DMS79 (cell line): ENCODE measurements at regions not wholly inside any gene's neighbourhood (a gene's known extent, or its start where the extent isn't known, plus 50 kb on each side); places are given as distances from the start of the nearest gene placed in this dataset.

Experiments used
- DNase-seq: peaks from one replicate; lab custom pipeline; 2025; lab: John Stamatoyannopoulos, UW

DNA sequence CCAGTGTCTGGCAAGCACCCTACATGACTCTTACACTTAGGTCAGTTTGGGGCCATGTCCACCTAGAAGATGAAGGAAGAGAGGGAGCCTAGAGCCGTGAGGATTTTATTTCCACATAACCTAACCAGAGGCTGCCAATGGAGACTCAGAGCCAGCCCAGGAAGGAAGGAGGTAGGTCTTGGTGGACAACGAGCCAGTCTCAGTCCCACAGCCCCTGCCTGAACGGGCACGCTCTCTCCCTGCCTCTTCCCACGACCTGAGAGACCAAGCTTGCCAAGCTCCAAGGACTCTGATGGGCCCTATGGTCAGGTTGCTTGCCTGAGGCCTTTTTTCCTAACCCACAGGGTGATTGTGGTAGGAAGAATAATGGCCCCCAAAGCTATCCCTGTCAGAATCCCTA is 188.4 kb downstream of the TFCP2L1 start:
- no peak for DNase-seq

DNA sequence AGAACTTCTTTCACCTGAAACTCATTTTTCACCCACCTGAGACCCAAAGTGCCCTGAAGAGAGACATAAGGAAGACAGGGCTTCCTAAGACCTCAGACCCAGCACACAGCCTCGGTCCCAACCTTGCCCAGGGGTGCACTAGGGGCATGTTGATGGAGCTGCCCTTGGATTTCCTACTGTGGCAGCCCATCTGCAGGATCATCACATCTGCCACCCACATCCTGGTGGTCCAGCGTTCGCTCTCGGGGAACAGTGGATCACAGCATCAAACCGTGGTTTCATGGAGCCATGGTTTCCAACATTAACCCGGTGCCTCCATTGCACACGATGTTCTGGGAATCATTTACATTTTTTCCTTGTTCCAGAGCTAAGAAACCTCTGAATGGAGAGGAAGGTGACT is 186.4 kb downstream of the TFCP2L1 start:
- no peak for DNase-seq

- DNase-seq, result no peak
Measured at GRCh38 chr2:121099329-121100290, 185.4 kb downstream of the TFCP2L1 start.

DNA sequence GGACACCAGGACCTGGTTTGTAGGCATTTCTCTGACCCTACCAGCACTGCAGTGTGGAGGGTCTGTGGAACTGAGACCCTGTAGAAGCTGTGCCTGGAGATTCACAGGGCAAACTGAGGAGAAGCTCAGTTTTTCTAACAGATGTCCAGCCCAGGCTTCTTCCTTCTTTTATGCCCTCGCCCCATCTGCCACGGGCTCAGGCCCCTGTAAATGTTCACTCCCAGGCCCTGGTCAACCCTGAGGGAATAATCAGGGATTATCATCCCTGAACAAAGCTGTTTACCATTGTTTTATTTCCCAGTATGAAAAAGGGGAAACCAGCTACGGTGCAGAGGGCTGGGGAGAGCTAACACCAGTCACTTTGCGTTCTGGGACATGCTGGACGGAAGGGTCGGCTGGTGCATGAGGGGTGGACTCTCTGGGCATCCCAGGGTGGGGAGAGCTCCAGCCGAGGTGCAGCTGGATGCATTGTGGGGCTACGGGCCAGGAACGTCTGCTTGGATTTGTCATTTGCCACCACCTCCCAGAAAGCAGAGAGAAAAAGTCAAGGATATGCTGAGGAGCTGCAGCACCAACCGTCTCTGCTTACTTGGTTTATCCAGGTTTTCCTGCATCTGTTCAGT is 183.8 kb downstream of the TFCP2L1 start:
- DNase-seq, result no peak

DNA sequence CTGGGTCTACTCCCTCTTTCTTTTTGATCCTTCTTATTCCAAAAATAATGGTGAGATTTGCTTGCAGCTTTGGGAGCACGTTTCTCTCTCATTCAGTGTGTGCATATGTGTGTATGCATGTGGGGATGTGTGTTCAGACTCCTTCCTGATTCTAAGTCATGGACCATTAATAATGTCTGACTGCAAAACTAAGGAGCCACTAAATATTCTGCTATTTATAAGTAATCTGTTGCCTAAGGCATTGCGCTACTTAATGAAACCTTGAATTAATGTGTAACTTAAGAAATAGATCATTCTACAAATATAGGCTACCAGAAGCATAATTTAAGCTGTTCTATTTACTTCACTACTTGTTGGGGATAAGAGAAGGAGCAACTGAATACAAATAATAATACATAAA is 182.1 kb downstream of the TFCP2L1 start:
- peak; percentile 31 for DNase-seq

GRCh38 chr2:121103960-121104359 is 181.0 kb downstream of the TFCP2L1 start:
- no peak for DNase-seq

GRCh38 chr2:121104721-121105141 is 180.3 kb downstream of the TFCP2L1 start:
- DNase-seq, result no peak

DNA sequence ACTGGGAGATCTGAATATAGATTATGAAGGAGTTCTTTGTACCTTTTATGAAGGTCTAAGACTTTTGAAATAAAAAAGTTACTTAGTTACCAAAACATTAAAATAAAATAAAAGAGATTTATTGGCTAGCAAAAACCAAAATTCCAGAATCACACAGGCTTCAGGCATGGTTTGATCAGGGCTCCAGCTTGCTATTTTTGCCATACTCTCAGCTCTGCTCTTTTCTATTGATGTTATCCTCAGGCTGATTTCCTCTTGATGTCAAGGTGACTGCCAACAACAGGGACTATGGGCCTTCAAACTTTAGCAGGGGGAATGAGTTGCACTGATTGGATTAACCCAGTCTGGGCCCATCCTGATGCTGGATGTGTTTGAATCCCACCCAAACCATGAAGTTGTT is 174.1 kb downstream of the TFCP2L1 start:
- no peak for DNase-seq

GRCh38 chr2:121118951-121119350 is 166.1 kb downstream of the TFCP2L1 start:
- DNase-seq, result no peak

GRCh38 chr2:121120411-121120810 is 164.6 kb downstream of the TFCP2L1 start:
- DNase-seq, result no peak

DNA sequence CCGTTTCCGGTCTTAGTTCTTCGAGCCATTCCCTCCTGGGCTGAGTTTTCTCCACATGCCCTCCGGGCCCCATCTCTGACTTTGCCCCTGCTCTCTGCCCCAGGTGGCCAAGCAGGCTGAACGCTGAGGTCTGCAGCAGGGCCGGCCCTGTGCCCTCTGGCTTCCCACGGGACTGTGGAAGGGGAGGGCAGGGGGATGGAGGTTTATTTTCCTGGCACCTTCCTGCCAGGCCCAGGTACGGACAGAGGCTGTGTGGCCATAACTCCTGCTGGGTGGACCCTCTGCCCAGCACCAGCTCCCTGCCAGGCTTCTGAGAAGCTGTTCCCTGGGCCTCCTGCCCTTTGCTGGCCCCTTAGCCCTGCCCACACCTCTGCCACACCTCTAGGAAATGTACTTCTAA is 164.0 kb downstream of the TFCP2L1 start:
- no peak for DNase-seq

DNA sequence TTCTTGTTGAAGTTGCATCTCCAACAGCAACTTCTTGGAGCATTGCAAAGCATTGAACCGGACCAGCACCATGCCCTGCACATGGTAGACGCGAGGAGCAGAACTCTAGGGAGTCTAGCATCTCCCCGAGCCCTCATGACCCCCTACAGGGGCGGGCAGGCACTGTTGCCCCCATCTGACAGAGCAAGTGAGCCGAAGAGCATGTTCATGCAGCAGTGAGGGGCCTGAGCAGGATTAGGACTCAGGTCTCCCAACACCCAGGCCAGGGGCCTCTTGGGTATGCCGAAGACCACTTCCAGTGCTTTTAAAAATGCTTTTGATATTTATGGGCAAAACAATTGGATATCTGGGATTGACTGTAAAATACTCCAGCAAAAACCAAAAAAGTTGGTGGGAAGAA is 163.3 kb downstream of the TFCP2L1 start:
- DNase-seq, result no peak

DNA sequence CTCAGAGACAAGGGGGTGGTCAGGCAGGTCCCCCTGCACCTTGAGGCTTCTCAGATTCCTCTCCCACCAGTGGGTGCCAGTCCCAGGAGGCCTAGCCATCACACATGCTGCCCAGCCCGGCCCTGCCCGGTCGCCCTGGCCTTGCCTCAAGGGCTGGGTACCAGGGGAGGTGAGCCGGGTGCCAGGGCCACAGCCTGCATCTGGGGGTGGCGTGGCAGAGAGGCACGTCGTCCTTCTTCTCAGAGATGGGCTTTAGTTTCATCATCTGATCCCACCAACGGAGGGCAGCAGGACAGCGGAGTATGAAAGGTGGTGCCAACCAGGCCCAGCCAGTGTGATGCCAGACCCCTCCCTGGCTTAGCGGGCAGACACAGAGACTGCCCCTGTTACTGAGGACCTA is 161.7 kb downstream of the TFCP2L1 start:
- no peak for DNase-seq

DNA sequence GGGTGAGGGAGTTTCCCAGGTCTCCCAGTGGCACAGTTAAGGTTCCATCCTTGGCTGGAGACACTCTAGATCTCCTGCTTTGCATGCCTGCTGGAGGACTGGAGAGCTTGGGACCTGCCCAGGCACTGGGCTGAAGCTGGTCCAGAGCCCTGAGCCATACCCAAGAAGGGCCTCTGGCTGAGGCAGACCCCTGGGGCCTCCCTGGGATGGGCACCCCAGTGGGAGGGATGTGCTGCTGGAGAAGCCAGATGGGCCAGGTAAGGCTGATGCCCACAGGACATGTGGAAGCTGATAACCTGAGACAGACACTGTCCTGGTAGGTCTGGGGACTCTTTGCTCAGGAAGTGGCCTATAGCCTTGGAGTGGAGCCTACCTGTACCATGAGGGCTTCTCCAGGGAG is 160.7 kb downstream of the TFCP2L1 start:
- no peak for DNase-seq

GRCh38 chr2:121125350-121125749 is 159.7 kb downstream of the TFCP2L1 start:
- DNase-seq, result no peak

GRCh38 chr2:121128741-121129659 is 156.0 kb downstream of the TFCP2L1 start:
- DNase-seq, result no peak

- no peak for DNase-seq
Measured at GRCh38 chr2:121129692-121130091, 155.3 kb downstream of the TFCP2L1 start.

- peak; percentile 23 for DNase-seq
Measured at GRCh38 chr2:121130301-121130850, 154.6 kb downstream of the TFCP2L1 start.

GRCh38 chr2:121131375-121131774 is 153.6 kb downstream of the TFCP2L1 start:
- no peak for DNase-seq

DNA sequence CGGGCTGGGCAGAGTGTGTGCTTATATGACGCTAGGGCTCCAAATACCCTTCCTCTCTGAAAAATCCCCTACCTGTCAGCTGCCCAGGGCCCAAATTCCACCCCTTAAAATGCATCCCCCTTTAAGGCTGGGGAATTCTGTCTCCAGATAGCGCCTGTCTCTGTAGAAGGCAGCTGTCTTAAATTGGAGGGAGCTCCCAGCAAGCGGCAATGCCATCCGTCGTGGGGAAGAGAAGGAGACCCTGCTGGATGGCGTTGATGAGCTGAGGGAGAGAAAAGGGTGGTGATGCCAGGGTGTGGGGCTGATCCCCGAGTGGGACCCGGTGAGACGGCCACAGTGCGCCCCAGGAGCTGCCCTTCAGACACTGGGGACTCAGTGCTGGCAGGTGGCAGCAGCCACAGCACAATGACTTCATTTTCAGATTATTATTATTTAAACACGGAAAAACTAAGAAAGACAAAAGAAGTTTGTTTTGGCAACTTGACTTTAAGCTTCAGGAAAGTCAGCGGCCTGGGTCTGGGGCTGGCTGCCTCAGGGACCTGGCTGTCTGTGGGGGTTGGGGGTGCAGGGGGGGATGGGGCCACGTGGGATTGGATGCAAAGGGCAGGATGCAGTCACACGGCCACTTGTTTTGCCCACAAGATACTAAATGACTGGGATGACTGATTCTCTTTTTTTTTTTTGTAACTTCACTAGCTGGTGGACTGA is 152.8 kb downstream of the TFCP2L1 start:
- no peak for DNase-seq

DNA sequence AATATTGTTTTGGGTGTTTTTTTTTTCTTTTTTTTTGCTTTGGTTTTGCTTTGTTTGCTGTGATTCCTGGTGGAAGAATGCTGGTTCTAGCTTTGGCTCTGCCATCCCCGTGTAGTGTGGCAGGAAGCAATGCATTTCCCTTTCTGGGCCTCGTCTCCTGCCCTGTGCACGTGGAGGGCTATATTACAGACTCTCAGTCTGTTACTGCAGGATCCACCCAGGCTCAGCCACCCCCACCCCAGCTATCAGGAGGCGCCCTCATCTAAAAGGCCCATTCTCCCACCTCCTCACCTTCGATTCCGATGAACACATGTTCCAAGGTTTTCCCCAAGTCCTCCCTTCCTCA is 152.3 kb downstream of the TFCP2L1 start:
- no peak for DNase-seq
